ENCODE measurements at regions not wholly inside any gene's neighbourhood (a gene's known extent, or its start where the extent isn't known, plus 50 kb on each side); places are given as distances from the start of the nearest gene placed in this dataset.

- Histone ChIP-seq H3K9me3 (replicated peaks) (no peaks in the 10 kb centered on the region), H3K4me1 (no peaks in the 10 kb centered on the region), H3K27ac (replicated peaks) (no peak overlapping the region), H3K4me3 (no peak overlapping the region), H3K27me3 (ENCODE audit: low read depth) (peaks cover 95% of the 10 kb centered on the region), H3K36me3 (no peaks in the 10 kb centered on the region)
- intact Hi-C loops (cut with micrococcal nuclease) = no loop called here
- TF ChIP-seq CTCF (IDR thresholded peaks at IDR 0.05; ENCODE audit: borderline replicate concordance) = no peak
- no peak for DNase-seq
Observed at GRCh38 chr7:128152721-128153120, 88.4 kb upstream of the LEP start.

GRCh38 chr7:128153436-128153835 is 87.6 kb upstream of the LEP start:
- DNase-seq = no peak
- no peaks in the 10 kb centered on the region for H3K4me1 ChIP-seq
- H3K4me3 ChIP-seq = no peak overlapping the region
- no peaks in the 10 kb centered on the region for H3K36me3 ChIP-seq
- H3K27me3 ChIP-seq (ENCODE audit: low read depth) = peaks cover 95% of the 10 kb centered on the region
- H3K9me3 ChIP-seq (replicated peaks) = no peaks in the 10 kb centered on the region
- no peak for TF ChIP-seq CTCF (IDR thresholded peaks at IDR 0.05; ENCODE audit: borderline replicate concordance)
- intact Hi-C loops (cut with micrococcal nuclease) = no loop called here
- H3K27ac ChIP-seq (replicated peaks) = no peak overlapping the region

GRCh38 chr7:128154504-128154903 is 86.6 kb upstream of the LEP start:
- no peaks in the 10 kb centered on the region for H3K9me3 ChIP-seq (replicated peaks)
- TF ChIP-seq CTCF (IDR thresholded peaks at IDR 0.05; ENCODE audit: borderline replicate concordance) = no peak
- H3K4me3 ChIP-seq = no peak overlapping the region
- intact Hi-C loops (cut with micrococcal nuclease) = no loop called here
- H3K27me3 ChIP-seq (ENCODE audit: low read depth) = peaks cover 95% of the 10 kb centered on the region
- no peaks in the 10 kb centered on the region for H3K36me3 ChIP-seq
- no peak for DNase-seq
- H3K27ac ChIP-seq (replicated peaks) = no peak overlapping the region
- H3K4me1 ChIP-seq = no peaks in the 10 kb centered on the region

- no peak for TF ChIP-seq CTCF (IDR thresholded peaks at IDR 0.05; ENCODE audit: borderline replicate concordance)
- no peaks in the 10 kb centered on the region for H3K9me3 ChIP-seq (replicated peaks)
- H3K4me3 ChIP-seq = no peak overlapping the region
- H3K4me1 ChIP-seq = no peaks in the 10 kb centered on the region
- peaks cover 95% of the 10 kb centered on the region for H3K27me3 ChIP-seq (ENCODE audit: low read depth)
- intact Hi-C loops (cut with micrococcal nuclease) = no loop called here
- H3K36me3 ChIP-seq = no peaks in the 10 kb centered on the region
- no peak overlapping the region for H3K27ac ChIP-seq (replicated peaks)
- no peak for DNase-seq
Observed at GRCh38 chr7:128155100-128155740, 85.9 kb upstream of the LEP start.

- no peak overlapping the region for H3K27ac ChIP-seq (replicated peaks)
- H3K36me3 ChIP-seq = no peaks in the 10 kb centered on the region
- no peak overlapping the region for H3K4me3 ChIP-seq
- DNase-seq = no peak
- H3K9me3 ChIP-seq (replicated peaks) = no peaks in the 10 kb centered on the region
- H3K27me3 ChIP-seq (ENCODE audit: low read depth) = peaks cover 95% of the 10 kb centered on the region
- intact Hi-C loops (cut with micrococcal nuclease) = no loop called here
- no peaks in the 10 kb centered on the region for H3K4me1 ChIP-seq
- no peak for TF ChIP-seq CTCF (IDR thresholded peaks at IDR 0.05; ENCODE audit: borderline replicate concordance)
Observed at GRCh38 chr7:128157906-128158305, 83.2 kb upstream of the LEP start.
